IMR-90 (cell line): ENCODE measurements at regions not wholly inside any gene's neighbourhood (a gene's known extent, or its start where the extent isn't known, plus 50 kb on each side); places are given as distances from the start of the nearest gene placed in this dataset.

ENCODE experiments used
- CTCF ChIP-seq: conservative IDR thresholded peaks from 2 replicates; pipeline ENCODE4 v1.5.1; 2012; ENCODE audit warnings: mild to moderate bottlenecking, low read depth, low read length, improper control_type of control experiment
- ELK1 ChIP-seq: fragments of 150-350 bp; IDR thresholded peaks from 2 replicates; pipeline ENCODE4 v1.6.1; 2016; ENCODE audit warnings: low read depth, mild to moderate bottlenecking, low read length, moderate library complexity, borderline replicate concordance
- MXI1 ChIP-seq: IDR thresholded peaks from 2 replicates; pipeline ENCODE4 v1.6.1; 2012; ENCODE audit warnings: low read depth, mild to moderate bottlenecking, low read length, moderate library complexity, borderline replicate concordance
- POLR2A ChIP-seq: IDR thresholded peaks from 2 replicates; pipeline ENCODE4 v1.6.1; 2012; ENCODE audit warnings: mild to moderate bottlenecking, low read depth, low read length
- RAD21 ChIP-seq: IDR thresholded peaks from 2 replicates; pipeline ENCODE4 v1.6.1; 2012; ENCODE audit warnings: low read length, improper control_type of control experiment
- RCOR1 ChIP-seq: IDR thresholded peaks from 2 replicates; pipeline ENCODE4 v1.6.1; 2012; ENCODE audit warnings: mild to moderate bottlenecking, low read length, improper control_type of control experiment; ENCODE audit not compliant: insufficient replicate concordance

DNA sequence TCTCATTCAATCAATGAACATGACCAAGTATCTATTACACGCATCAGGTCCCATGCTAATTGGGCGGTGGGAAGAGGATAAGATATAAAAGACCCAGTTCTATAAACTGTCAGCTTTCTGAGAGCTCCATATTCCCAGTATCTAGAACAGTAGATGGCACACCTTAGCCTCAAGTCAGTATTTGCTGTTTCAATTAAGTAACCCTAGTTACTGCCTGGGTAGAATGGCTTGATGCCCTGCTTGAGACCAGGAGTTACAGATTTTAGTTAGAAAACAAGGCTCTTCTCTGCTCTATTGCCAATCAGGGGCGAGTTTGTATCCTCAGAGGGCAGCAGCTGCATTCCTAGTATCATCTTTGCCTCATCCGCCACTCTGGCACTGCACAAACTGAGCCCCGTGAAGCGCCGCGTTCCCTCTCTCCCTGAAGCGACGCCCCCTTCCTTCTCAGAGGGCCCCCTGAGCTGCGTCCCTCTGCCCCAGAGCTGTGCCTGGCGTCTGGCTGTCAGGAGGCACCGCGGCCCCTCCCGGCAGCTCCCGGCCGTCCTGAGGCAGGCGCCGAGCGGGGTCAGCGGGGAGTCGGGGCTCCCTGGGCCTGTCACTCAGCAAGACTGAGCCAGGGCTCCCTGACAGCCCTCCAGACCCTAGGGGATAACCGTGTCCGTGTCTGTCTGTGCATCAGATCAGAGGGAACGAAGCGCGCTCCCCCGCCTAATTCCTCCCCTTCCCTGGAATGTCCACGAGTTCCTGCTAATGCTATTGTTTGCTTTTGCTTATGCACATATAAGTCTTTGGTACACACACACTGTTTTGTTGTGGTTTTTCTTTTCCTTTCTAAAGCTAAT, 212.4 kb upstream of the TTC29 start:
- TF ChIP-seq POLR2A = no peak
- no peak for TF ChIP-seq CTCF
- TF ChIP-seq MXI1 = no peak
- TF ChIP-seq RAD21 = no peak; the same call in 1 of the 2 replicates
- TF ChIP-seq ELK1 = no peak
- no peak for TF ChIP-seq RCOR1
